ENCODE measurements at regions not wholly inside any gene's neighbourhood (a gene's known extent, or its start where the extent isn't known, plus 50 kb on each side); places are given as distances from the start of the nearest gene placed in this dataset.

- Histone ChIP-seq H3K4me2 (ENCODE audit: control insufficient read depth, insufficient read depth) (no peak overlapping the region), H3K4me3 (no peak overlapping the region), H4K20me1 (ENCODE audit: control insufficient read depth, insufficient read depth) (no peaks in the 10 kb centered on the region), H2AFZ (ENCODE audit: control insufficient read depth, low read depth, low read length) (no peak overlapping the region), H3K79me2 (ENCODE audit: control insufficient read depth, insufficient read depth, low read length) (no peaks in the 10 kb centered on the region), H3K9ac (ENCODE audit: control insufficient read depth, insufficient read depth, low read length) (no peak overlapping the region), H3K27ac (ENCODE audit: control insufficient read depth, insufficient read depth) (no peak overlapping the region), H3K9me3 (replicated peaks; ENCODE audit: control insufficient read depth, insufficient read depth, low read length) (no peaks in the 10 kb centered on the region), H3K27me3 (replicated peaks in 1 of 2; ENCODE audit: control insufficient read depth in 2 of 2, insufficient read depth in 2 of 2, low read length in 1 of 2) (no peaks in the 10 kb centered on the region), H3K36me3 (ENCODE audit: control insufficient read depth in 2 of 2, insufficient read depth in 2 of 2, low read length in 1 of 2) (no peaks in the 10 kb centered on the region), H3K4me1 (ENCODE audit: control insufficient read depth, insufficient read depth, low read length) (no peaks in the 10 kb centered on the region)
- ChIA-PET RAD21 (ENCODE audit: unreplicated experiment) (interaction anchor here (0.9 kb wide), 1 partner anchor 20 kb away, joined by 3 read pairs; no protein-coding TSS in a partner anchor), POLR2A (no interaction called here), SMC1A (ENCODE audit: uncharacterized antibody, unreplicated experiment) (no interaction called here), CTCF (no interaction called here)
- in situ Hi-C loops (cut with MboI) = no loop called here
- intact Hi-C loops (cut with micrococcal nuclease; ENCODE audit: unreplicated experiment) = no loop called here
- BruUV-seq (replicated peaks) = no TSS peak
- ATAC-seq (no peak), DNase-seq (ENCODE audit: low read depth, low spot score) (no peak), FAIRE-seq (no peak)
- TF ChIP-seq KDM1A (IDR thresholded peaks at IDR 0.05; ENCODE audit: borderline replicate concordance) (no peak), IKZF2 (IDR thresholded peaks at IDR 0.05) (no peak), ATF7 (IDR thresholded peaks at IDR 0.05; ENCODE audit: low read depth) (no peak)
- TF ChIP-seq, protein P1, sequence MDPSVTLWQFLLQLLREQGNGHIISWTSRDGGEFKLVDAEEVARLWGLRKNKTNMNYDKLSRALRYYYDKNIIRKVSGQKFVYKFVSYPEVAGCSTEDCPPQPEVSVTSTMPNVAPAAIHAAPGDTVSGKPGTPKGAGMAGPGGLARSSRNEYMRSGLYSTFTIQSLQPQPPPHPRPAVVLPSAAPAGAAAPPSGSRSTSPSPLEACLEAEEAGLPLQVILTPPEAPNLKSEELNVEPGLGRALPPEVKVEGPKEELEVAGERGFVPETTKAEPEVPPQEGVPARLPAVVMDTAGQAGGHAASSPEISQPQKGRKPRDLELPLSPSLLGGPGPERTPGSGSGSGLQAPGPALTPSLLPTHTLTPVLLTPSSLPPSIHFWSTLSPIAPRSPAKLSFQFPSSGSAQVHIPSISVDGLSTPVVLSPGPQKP (IDR thresholded peaks at IDR 0.05; ENCODE audit: low read depth, low read length) = no peak
- 46% methylated on average over 2 of the region's 2 CpGs for WGBS (ENCODE audit: insufficient coverage, insufficient replicate concordance, low lambda C conversion rate, missing lambda C conversion rate)
These were observed 334.2 kb upstream of the RSPO3 start for GRCh38 chr6:126784161-126784790.

- no peak for DNase-seq (ENCODE audit: low read depth, low spot score)
- in situ Hi-C loops (cut with MboI) (no loop called here), intact Hi-C loops (cut with micrococcal nuclease; ENCODE audit: unreplicated experiment) (no loop called here)
- H3K4me3 ChIP-seq = no peak overlapping the region
- no peaks in the 10 kb centered on the region for H3K79me2 ChIP-seq (ENCODE audit: control insufficient read depth, insufficient read depth, low read length)
- no peak overlapping the region for H3K27ac ChIP-seq (ENCODE audit: control insufficient read depth, insufficient read depth)
- no peak overlapping the region for H2AFZ ChIP-seq (ENCODE audit: control insufficient read depth, low read depth, low read length)
- no peaks in the 10 kb centered on the region for H3K27me3 ChIP-seq (replicated peaks in 1 of 2; ENCODE audit: control insufficient read depth in 2 of 2, insufficient read depth in 2 of 2, low read length in 1 of 2)
- ChIA-PET RAD21 (ENCODE audit: unreplicated experiment) (no interaction called here), POLR2A (no interaction called here), SMC1A (ENCODE audit: uncharacterized antibody, unreplicated experiment) (no interaction called here), CTCF (interaction anchor here (0.9 to 1.8 kb wide), 3 partner anchors 18 to 23 kb away, joined by 3 to 12 read pairs (median 3); no protein-coding TSS in a partner anchor)
- no peak overlapping the region for H3K4me2 ChIP-seq (ENCODE audit: control insufficient read depth, insufficient read depth)
- H3K36me3 ChIP-seq (ENCODE audit: control insufficient read depth in 2 of 2, insufficient read depth in 2 of 2, low read length in 1 of 2) = no peaks in the 10 kb centered on the region
- no peak overlapping the region for H3K9ac ChIP-seq (ENCODE audit: control insufficient read depth, insufficient read depth, low read length)
- H3K4me1 ChIP-seq (ENCODE audit: control insufficient read depth, insufficient read depth, low read length) = no peaks in the 10 kb centered on the region
- ATAC-seq = no peak
- no peaks in the 10 kb centered on the region for H3K9me3 ChIP-seq (replicated peaks; ENCODE audit: control insufficient read depth, insufficient read depth, low read length)
- no peaks in the 10 kb centered on the region for H4K20me1 ChIP-seq (ENCODE audit: control insufficient read depth, insufficient read depth)
- no peak for FAIRE-seq
- 0% methylated on average over 1 of the region's 1 CpG for WGBS (ENCODE audit: insufficient coverage, insufficient replicate concordance, low lambda C conversion rate, missing lambda C conversion rate)
- no TSS peak for BruUV-seq (replicated peaks)
- TF ChIP-seq USF1 (IDR thresholded peaks at IDR 0.05; ENCODE audit: borderline replicate concordance, extremely low read length, insufficient read depth, low read depth, low read length) (no peak), BCL3 (IDR thresholded peaks at IDR 0.05; ENCODE audit: borderline replicate concordance, insufficient read depth, low read depth, low read length, poor library complexity, severe bottlenecking) (no peak), KAT2A (conservative IDR thresholded peaks at IDR 0.05; ENCODE audit: control insufficient read depth, low read depth, low read length) (no peak), IKZF2 (IDR thresholded peaks at IDR 0.05) (no peak), STAT3 (IDR thresholded peaks at IDR 0.05; ENCODE audit: low read depth, low read length) (no peak)
- TF ChIP-seq, protein P2, sequence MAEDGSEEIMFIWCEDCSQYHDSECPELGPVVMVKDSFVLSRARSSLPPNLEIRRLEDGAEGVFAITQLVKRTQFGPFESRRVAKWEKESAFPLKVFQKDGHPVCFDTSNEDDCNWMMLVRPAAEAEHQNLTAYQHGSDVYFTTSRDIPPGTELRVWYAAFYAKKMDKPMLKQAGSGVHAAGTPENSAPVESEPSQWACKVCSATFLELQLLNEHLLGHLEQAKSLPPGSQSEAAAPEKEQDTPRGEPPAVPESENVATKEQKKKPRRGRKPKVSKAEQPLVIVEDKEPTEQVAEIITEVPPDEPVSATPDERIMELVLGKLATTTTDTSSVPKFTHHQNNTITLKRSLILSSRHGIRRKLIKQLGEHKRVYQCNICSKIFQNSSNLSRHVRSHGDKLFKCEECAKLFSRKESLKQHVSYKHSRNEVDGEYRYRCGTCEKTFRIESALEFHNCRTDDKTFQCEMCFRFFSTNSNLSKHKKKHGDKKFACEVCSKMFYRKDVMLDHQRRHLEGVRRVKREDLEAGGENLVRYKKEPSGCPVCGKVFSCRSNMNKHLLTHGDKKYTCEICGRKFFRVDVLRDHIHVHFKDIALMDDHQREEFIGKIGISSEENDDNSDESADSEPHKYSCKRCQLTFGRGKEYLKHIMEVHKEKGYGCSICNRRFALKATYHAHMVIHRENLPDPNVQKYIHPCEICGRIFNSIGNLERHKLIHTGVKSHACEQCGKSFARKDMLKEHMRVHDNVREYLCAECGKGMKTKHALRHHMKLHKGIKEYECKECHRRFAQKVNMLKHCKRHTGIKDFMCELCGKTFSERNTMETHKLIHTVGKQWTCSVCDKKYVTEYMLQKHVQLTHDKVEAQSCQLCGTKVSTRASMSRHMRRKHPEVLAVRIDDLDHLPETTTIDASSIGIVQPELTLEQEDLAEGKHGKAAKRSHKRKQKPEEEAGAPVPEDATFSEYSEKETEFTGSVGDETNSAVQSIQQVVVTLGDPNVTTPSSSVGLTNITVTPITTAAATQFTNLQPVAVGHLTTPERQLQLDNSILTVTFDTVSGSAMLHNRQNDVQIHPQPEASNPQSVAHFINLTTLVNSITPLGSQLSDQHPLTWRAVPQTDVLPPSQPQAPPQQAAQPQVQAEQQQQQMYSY (CRISPR knock-in tag; IDR thresholded peaks at IDR 0.05) = no peak
These were observed 332.2 kb upstream of the RSPO3 start for GRCh38 chr6:126786262-126786661.

Measured in GM12878 (cell line).